Neural crest cell (in vitro differentiated cells): ENCODE measurements at regions not wholly inside any gene's neighbourhood (a gene's known extent, or its start where the extent isn't known, plus 50 kb on each side); places are given as distances from the start of the nearest gene placed in this dataset.
"Not testable (repeated sequence)": the region's sequence is repeated elsewhere in the genome, so short reads cannot be mapped to it uniquely, and the experiment has no call there.

Source experiments
- DNase-seq: peaks from one replicate; pipeline ENCODE4 v3.0.0; 2021; ENCODE audit warnings: low read depth, mixed read lengths, low spot score
- H3K27ac Mint-ChIP-seq: one replicate; pipeline ENCODE4 v1.8.0; 2021; ENCODE audit warnings: mild to moderate bottlenecking, mixed read lengths; ENCODE audit not compliant: unreplicated experiment
- H3K27me3 Mint-ChIP-seq: 2 replicates; pipeline ENCODE4 v1.8.0; 2021; ENCODE audit warnings: low read depth, mild to moderate bottlenecking, mixed read lengths
- H3K36me3 Mint-ChIP-seq: 2 replicates; pipeline ENCODE4 v1.8.0; 2021; ENCODE audit warnings: low read depth, mild to moderate bottlenecking, mixed read lengths
- H3K4me1 Mint-ChIP-seq: 2 replicates; pipeline ENCODE4 v1.8.0; 2021; ENCODE audit warnings: mixed read lengths
- H3K4me3 Mint-ChIP-seq: one replicate; pipeline ENCODE4 v1.8.0; 2021; ENCODE audit warnings: mild to moderate bottlenecking, mixed read lengths
- H3K9me3 Mint-ChIP-seq: 2 replicates; pipeline ENCODE4 v1.8.0; 2021; ENCODE audit warnings: mixed read lengths

- H3K4me3 Mint-ChIP-seq, H3K4me1 Mint-ChIP-seq, H3K36me3 Mint-ChIP-seq, H3K27ac Mint-ChIP-seq, DNase-seq, H3K9me3 Mint-ChIP-seq, H3K27me3 Mint-ChIP-seq: not testable (repeated sequence)
These were observed 707.2 kb upstream of the TPTE start for GRCh38 chr21:9813894-9814814.

GRCh38 chr21:9815181-9815789 is 706.1 kb upstream of the TPTE start:
- not testable (repeated sequence) for H3K27ac Mint-ChIP-seq, H3K9me3 Mint-ChIP-seq, H3K36me3 Mint-ChIP-seq, H3K27me3 Mint-ChIP-seq, DNase-seq, H3K4me1 Mint-ChIP-seq, H3K4me3 Mint-ChIP-seq

GRCh38 chr21:9816734-9817334 is 704.5 kb upstream of the TPTE start:
- H3K4me1 Mint-ChIP-seq, H3K27ac Mint-ChIP-seq, H3K9me3 Mint-ChIP-seq, H3K27me3 Mint-ChIP-seq, H3K36me3 Mint-ChIP-seq, H3K4me3 Mint-ChIP-seq, DNase-seq: not testable (repeated sequence)

- DNase-seq, H3K36me3 Mint-ChIP-seq, H3K27ac Mint-ChIP-seq, H3K4me1 Mint-ChIP-seq, H3K9me3 Mint-ChIP-seq, H3K4me3 Mint-ChIP-seq, H3K27me3 Mint-ChIP-seq: not testable (repeated sequence)
These were observed 703.4 kb upstream of the TPTE start for GRCh38 chr21:9817841-9818441.

GRCh38 chr21:9819549-9820192 is 701.7 kb upstream of the TPTE start:
- not testable (repeated sequence) for H3K9me3 Mint-ChIP-seq, H3K4me3 Mint-ChIP-seq, H3K36me3 Mint-ChIP-seq, H3K4me1 Mint-ChIP-seq, H3K27me3 Mint-ChIP-seq, H3K27ac Mint-ChIP-seq, DNase-seq

- not testable (repeated sequence) for H3K9me3 Mint-ChIP-seq, DNase-seq, H3K4me1 Mint-ChIP-seq, H3K27ac Mint-ChIP-seq, H3K4me3 Mint-ChIP-seq, H3K36me3 Mint-ChIP-seq, H3K27me3 Mint-ChIP-seq
These were observed 700.8 kb upstream of the TPTE start for GRCh38 chr21:9820579-9820978.

GRCh38 chr21:9821472-9821871 is 699.9 kb upstream of the TPTE start:
- H3K9me3 Mint-ChIP-seq, H3K4me3 Mint-ChIP-seq, DNase-seq, H3K27me3 Mint-ChIP-seq, H3K36me3 Mint-ChIP-seq, H3K27ac Mint-ChIP-seq, H3K4me1 Mint-ChIP-seq: not testable (repeated sequence)

- not testable (repeated sequence) for H3K9me3 Mint-ChIP-seq, H3K4me1 Mint-ChIP-seq, H3K27ac Mint-ChIP-seq, H3K4me3 Mint-ChIP-seq, DNase-seq, H3K27me3 Mint-ChIP-seq, H3K36me3 Mint-ChIP-seq
These were observed 699.1 kb upstream of the TPTE start for GRCh38 chr21:9822093-9822820.

GRCh38 chr21:9823197-9824157 is 697.9 kb upstream of the TPTE start:
- H3K27me3 Mint-ChIP-seq, H3K9me3 Mint-ChIP-seq, H3K4me1 Mint-ChIP-seq, H3K36me3 Mint-ChIP-seq, H3K4me3 Mint-ChIP-seq, H3K27ac Mint-ChIP-seq, DNase-seq: not testable (repeated sequence)

GRCh38 chr21:9830801-9831200 is 690.6 kb upstream of the TPTE start:
- not testable (repeated sequence) for H3K9me3 Mint-ChIP-seq, H3K4me1 Mint-ChIP-seq, H3K27me3 Mint-ChIP-seq, DNase-seq, H3K36me3 Mint-ChIP-seq, H3K4me3 Mint-ChIP-seq, H3K27ac Mint-ChIP-seq

GRCh38 chr21:9832751-9833150 is 688.6 kb upstream of the TPTE start:
- H3K9me3 Mint-ChIP-seq, H3K27me3 Mint-ChIP-seq, H3K36me3 Mint-ChIP-seq, H3K4me3 Mint-ChIP-seq, H3K4me1 Mint-ChIP-seq, DNase-seq, H3K27ac Mint-ChIP-seq: not testable (repeated sequence)

GRCh38 chr21:9836547-9836946 is 684.8 kb upstream of the TPTE start:
- H3K27me3 Mint-ChIP-seq, DNase-seq, H3K27ac Mint-ChIP-seq, H3K4me1 Mint-ChIP-seq, H3K4me3 Mint-ChIP-seq, H3K36me3 Mint-ChIP-seq: not testable (repeated sequence)
- H3K9me3 Mint-ChIP-seq: peaks cover 10% of the 10 kb centered on the region
